ENCODE measurements at regions not wholly inside any gene's neighbourhood (a gene's known extent, or its start where the extent isn't known, plus 50 kb on each side); places are given as distances from the start of the nearest gene placed in this dataset.

GRCh38 chr6:147759536-147759935 is 251.0 kb downstream of the SAMD5 start:
- TF ChIP-seq, protein P1, sequence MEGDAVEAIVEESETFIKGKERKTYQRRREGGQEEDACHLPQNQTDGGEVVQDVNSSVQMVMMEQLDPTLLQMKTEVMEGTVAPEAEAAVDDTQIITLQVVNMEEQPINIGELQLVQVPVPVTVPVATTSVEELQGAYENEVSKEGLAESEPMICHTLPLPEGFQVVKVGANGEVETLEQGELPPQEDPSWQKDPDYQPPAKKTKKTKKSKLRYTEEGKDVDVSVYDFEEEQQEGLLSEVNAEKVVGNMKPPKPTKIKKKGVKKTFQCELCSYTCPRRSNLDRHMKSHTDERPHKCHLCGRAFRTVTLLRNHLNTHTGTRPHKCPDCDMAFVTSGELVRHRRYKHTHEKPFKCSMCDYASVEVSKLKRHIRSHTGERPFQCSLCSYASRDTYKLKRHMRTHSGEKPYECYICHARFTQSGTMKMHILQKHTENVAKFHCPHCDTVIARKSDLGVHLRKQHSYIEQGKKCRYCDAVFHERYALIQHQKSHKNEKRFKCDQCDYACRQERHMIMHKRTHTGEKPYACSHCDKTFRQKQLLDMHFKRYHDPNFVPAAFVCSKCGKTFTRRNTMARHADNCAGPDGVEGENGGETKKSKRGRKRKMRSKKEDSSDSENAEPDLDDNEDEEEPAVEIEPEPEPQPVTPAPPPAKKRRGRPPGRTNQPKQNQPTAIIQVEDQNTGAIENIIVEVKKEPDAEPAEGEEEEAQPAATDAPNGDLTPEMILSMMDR (IDR thresholded peaks at IDR 0.05): no peak
- TF ChIP-seq ELF4 (CRISPR knock-in tag; IDR thresholded peaks at IDR 0.05; ENCODE audit: low read depth): no peak
- TF ChIP-seq, protein P2, sequence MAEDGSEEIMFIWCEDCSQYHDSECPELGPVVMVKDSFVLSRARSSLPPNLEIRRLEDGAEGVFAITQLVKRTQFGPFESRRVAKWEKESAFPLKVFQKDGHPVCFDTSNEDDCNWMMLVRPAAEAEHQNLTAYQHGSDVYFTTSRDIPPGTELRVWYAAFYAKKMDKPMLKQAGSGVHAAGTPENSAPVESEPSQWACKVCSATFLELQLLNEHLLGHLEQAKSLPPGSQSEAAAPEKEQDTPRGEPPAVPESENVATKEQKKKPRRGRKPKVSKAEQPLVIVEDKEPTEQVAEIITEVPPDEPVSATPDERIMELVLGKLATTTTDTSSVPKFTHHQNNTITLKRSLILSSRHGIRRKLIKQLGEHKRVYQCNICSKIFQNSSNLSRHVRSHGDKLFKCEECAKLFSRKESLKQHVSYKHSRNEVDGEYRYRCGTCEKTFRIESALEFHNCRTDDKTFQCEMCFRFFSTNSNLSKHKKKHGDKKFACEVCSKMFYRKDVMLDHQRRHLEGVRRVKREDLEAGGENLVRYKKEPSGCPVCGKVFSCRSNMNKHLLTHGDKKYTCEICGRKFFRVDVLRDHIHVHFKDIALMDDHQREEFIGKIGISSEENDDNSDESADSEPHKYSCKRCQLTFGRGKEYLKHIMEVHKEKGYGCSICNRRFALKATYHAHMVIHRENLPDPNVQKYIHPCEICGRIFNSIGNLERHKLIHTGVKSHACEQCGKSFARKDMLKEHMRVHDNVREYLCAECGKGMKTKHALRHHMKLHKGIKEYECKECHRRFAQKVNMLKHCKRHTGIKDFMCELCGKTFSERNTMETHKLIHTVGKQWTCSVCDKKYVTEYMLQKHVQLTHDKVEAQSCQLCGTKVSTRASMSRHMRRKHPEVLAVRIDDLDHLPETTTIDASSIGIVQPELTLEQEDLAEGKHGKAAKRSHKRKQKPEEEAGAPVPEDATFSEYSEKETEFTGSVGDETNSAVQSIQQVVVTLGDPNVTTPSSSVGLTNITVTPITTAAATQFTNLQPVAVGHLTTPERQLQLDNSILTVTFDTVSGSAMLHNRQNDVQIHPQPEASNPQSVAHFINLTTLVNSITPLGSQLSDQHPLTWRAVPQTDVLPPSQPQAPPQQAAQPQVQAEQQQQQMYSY (CRISPR knock-in tag; IDR thresholded peaks at IDR 0.05): no peak
- no peak for TF ChIP-seq NFE2L1 (CRISPR knock-in tag; IDR thresholded peaks at IDR 0.05)
- TF ChIP-seq, protein P3, sequence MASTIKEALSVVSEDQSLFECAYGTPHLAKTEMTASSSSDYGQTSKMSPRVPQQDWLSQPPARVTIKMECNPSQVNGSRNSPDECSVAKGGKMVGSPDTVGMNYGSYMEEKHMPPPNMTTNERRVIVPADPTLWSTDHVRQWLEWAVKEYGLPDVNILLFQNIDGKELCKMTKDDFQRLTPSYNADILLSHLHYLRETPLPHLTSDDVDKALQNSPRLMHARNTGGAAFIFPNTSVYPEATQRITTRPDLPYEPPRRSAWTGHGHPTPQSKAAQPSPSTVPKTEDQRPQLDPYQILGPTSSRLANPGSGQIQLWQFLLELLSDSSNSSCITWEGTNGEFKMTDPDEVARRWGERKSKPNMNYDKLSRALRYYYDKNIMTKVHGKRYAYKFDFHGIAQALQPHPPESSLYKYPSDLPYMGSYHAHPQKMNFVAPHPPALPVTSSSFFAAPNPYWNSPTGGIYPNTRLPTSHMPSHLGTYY (CRISPR knock-in tag; IDR thresholded peaks at IDR 0.05): no peak
- no peak for TF ChIP-seq CREB1 (CRISPR knock-in tag; IDR thresholded peaks at IDR 0.05)
- TF ChIP-seq MLX (CRISPR knock-in tag; IDR thresholded peaks at IDR 0.05): no peak
- no peak for TF ChIP-seq ATF3 (CRISPR knock-in tag; conservative IDR thresholded peaks at IDR 0.05)
- TF ChIP-seq ATF2 (CRISPR knock-in tag; IDR thresholded peaks at IDR 0.05; ENCODE audit: borderline replicate concordance, low read depth): no peak
- no peak for TF ChIP-seq MAX (CRISPR knock-in tag; IDR thresholded peaks at IDR 0.05)
